Brain microvascular endothelial cell (primary cell): ENCODE measurements at regions not wholly inside any gene's neighbourhood (a gene's known extent, or its start where the extent isn't known, plus 50 kb on each side); places are given as distances from the start of the nearest gene placed in this dataset.

Source experiments
- DNase-seq: peaks from one replicate; pipeline ENCODE4 v3.0.0-alpha.2; 2020
- H3K27ac ChIP-seq: fragments of 250-450 bp; sonication (Bioruptor Pico); 2 replicates; pipeline ENCODE4 v1.5.1; 2020; ENCODE audit warnings: mild to moderate bottlenecking, moderate library complexity
- H3K27me3 ChIP-seq: fragments of 250-450 bp; sonication (Bioruptor Pico); replicated peaks from 2 replicates; pipeline ENCODE4 v1.5.1; 2020; ENCODE audit warnings: mild to moderate bottlenecking
- H3K36me3 ChIP-seq: fragments of 250-450 bp; sonication (Bioruptor Pico); replicated peaks from 2 replicates; pipeline ENCODE4 v1.5.1; 2020; ENCODE audit warnings: mild to moderate bottlenecking
- H3K4me3 ChIP-seq: 2 replicates; pipeline ENCODE4 v1.5.1; 2011; ENCODE audit warnings: low read depth, mild to moderate bottlenecking, control low read depth, low read length, moderate library complexity
- in situ Hi-C: cut with HindIII; loops from 2 replicates; pipeline ENCODE4 v1.10.0; 2017; ENCODE audit warnings: low sequenced_read_pairs, low pct_ligation_motif_present
- TF ChIP-seq, protein P1 (sequence below): IDR thresholded peaks from 2 replicates; pipeline ENCODE4 v1.5.1; 2011; ENCODE audit warnings: low read depth, mild to moderate bottlenecking, moderate library complexity, low read length, control low read depth, inconsistent platforms; ENCODE audit errors: missing control alignments

DNA sequence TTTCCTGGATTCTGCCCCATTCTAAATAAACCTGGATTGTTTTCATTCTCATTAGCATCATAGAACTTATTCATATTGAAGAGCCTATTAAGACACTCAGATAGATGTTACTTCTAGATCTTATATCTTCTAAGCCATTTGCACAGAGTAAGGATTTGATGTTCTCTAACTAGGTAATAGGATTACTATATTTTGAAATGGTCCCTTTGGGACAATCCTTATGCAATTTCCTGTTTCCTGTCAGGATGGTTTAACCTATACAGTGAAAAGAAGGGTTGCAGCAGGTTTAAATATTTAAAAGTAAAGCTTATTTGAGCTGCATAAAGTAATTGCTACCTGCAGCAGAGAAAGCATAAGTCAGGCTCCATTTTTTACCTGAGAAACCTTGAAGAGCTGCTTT is 860.1 kb downstream of the TFAP2A start:
- no peak for DNase-seq
- H3K27ac ChIP-seq, result no peak overlapping the region
- no peak overlapping the region for H3K4me3 ChIP-seq
- TF ChIP-seq, protein P1, sequence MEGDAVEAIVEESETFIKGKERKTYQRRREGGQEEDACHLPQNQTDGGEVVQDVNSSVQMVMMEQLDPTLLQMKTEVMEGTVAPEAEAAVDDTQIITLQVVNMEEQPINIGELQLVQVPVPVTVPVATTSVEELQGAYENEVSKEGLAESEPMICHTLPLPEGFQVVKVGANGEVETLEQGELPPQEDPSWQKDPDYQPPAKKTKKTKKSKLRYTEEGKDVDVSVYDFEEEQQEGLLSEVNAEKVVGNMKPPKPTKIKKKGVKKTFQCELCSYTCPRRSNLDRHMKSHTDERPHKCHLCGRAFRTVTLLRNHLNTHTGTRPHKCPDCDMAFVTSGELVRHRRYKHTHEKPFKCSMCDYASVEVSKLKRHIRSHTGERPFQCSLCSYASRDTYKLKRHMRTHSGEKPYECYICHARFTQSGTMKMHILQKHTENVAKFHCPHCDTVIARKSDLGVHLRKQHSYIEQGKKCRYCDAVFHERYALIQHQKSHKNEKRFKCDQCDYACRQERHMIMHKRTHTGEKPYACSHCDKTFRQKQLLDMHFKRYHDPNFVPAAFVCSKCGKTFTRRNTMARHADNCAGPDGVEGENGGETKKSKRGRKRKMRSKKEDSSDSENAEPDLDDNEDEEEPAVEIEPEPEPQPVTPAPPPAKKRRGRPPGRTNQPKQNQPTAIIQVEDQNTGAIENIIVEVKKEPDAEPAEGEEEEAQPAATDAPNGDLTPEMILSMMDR, result no peak
- no peaks in the 10 kb centered on the region for H3K36me3 ChIP-seq
- H3K27me3 ChIP-seq, result no peaks in the 10 kb centered on the region
- in situ Hi-C loops, result no loop called here

DNA sequence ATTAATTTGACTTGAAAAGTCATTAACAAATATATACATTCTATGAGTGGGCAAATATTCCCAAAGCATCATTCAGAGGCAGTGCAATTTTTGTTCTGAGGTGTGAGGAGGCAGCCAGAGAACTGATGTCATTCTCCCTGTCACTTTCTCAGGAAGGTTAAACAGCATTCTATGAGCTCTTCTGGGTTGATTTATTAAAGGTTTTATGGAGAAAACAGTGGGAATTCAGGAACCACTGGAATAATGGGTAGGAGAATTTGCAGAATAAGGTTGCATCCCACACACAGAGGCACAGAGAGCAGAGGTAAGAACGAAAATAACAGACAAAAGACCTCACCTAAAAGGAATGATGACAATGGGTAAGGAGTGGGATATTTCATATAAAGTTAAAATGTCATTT is 860.6 kb downstream of the TFAP2A start:
- Histone ChIP-seq H3K27me3 (no peaks in the 10 kb centered on the region), H3K36me3 (no peaks in the 10 kb centered on the region), H3K4me3 (no peak overlapping the region), H3K27ac (no peak overlapping the region)
- TF ChIP-seq, protein P1, result no peak
- DNase-seq, result no peak
- in situ Hi-C loops, result no loop called here

DNA sequence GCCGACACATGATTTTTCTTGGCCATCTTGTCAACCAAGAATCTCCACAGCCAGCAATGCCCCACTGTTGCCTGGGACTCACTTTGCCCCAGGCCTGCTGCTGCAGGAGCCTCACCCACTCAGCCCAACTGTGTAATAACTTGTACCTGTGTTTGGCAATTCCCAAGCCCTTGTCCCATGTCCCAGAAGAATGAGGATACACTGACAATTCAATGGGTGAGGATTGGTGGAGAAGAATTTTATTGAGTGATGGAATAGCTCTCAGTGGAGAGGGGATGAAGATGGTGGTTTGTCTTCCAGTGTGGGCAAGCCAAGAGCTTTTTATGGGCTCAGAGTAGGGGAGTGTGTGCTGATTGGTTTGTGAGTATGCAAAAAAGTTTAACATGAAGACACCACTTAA is 861.9 kb downstream of the TFAP2A start:
- H3K27me3 ChIP-seq, result no peaks in the 10 kb centered on the region
- no peak for DNase-seq
- H3K36me3 ChIP-seq, result no peaks in the 10 kb centered on the region
- H3K27ac ChIP-seq, result no peak overlapping the region
- TF ChIP-seq, protein P1, result no peak
- no peak overlapping the region for H3K4me3 ChIP-seq
- in situ Hi-C loops, result no loop called here

DNA sequence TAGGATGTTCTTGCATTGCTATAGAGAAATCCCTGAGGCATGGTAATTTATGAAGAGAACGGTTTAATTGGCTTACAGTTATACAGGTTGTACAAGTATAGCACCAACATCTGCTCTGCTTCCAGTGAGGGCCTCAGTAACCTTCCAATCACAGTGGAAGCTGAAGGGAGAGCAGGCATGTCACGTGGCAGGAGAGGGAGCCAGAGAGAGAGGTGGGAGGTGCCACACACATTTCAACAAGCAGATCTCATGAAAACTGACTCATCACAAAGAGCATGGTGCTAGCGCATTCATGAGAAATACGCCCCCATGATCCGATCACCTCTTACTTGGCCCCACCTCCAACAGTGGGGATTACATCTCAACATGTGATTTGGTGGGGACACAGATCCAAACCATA is 871.2 kb downstream of the TFAP2A start:
- in situ Hi-C loops, result no loop called here
- H3K27me3 ChIP-seq, result no peaks in the 10 kb centered on the region
- H3K27ac ChIP-seq, result no peak overlapping the region
- no peaks in the 10 kb centered on the region for H3K36me3 ChIP-seq
- TF ChIP-seq, protein P1, result no peak
- no peak overlapping the region for H3K4me3 ChIP-seq
- no peak for DNase-seq

DNA sequence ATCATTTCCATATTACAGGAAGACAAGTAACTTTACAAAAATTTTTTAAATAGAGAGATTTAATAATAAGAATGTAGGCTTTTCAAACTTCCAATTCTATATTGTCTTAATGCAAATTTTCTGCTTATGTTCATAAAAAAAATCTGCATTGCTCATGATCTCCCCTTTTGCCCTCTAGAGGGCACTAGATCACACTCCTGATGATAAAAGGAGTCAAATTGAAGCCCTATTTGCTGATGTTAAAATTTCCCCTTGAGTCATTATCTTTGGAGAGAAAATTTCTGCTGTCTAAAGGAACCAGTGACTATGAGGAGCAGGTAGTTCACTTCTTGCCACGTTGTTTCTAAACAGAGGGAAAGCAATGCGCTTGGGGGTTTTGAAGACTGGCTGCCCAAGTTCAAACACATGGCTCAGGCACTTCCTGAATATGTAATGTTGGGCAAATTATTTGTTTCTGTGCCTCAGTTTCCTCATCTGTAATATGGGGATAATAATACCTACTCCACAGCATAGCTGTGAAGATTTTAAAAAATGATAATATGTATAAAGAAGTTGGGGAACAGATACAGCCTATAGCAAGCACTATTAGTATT is 874.2 kb downstream of the TFAP2A start:
- Histone ChIP-seq H3K27me3 (no peaks in the 10 kb centered on the region), H3K36me3 (no peaks in the 10 kb centered on the region), H3K27ac (no peak overlapping the region), H3K4me3 (no peak overlapping the region)
- in situ Hi-C loops, result no loop called here
- TF ChIP-seq, protein P1, result peak; percentile 64
- peak; percentile 47 for DNase-seq

DNA sequence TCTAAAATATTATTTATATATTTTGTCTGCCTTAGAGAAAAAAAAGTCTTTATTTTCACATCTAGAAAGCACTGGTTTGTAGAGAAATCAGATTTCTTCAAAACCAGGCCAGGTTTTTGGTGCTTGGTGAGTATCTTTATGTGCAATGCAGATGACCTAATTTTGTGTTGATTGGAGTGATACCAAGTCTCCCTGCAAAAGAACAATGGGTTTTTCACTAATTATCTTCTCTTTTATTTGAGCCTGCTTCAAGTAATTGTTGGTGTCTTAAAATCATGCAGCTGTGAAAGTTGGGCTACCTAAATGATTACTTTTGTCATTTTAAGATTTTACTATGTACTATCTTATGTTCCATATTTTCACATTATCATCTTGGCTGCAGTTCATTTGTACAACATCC is 874.7 kb downstream of the TFAP2A start:
- TF ChIP-seq, protein P1, result no peak
- Histone ChIP-seq H3K27ac (no peak overlapping the region), H3K27me3 (no peaks in the 10 kb centered on the region), H3K4me3 (no peak overlapping the region), H3K36me3 (no peaks in the 10 kb centered on the region)
- no peak for DNase-seq
- in situ Hi-C loops, result no loop called here
